GM12878 (cell line): ENCODE measurements at regions not wholly inside any gene's neighbourhood (a gene's known extent, or its start where the extent isn't known, plus 50 kb on each side); places are given as distances from the start of the nearest gene placed in this dataset.

Experiments
- BCL11A ChIP-seq: IDR thresholded peaks from 2 replicates; pipeline ENCODE4 v1.6.1; 2011; ENCODE audit warnings: low read depth, low read length
- BHLHE40 ChIP-seq, 2 experiments: fragments of 450-650 bp in 1 of 2; IDR thresholded peaks; 2 replicates each; pipeline ENCODE4 v1.6.1; 2011 to 2017; ENCODE audit warnings: low read depth in 2 of 2, borderline replicate concordance in 1 of 2, improper control_type of control experiment in 1 of 2, low read length in 1 of 2, mild to moderate bottlenecking in 1 of 2
- CHD2 ChIP-seq: IDR thresholded peaks from 2 replicates; pipeline ENCODE4 v1.6.1; 2011; ENCODE audit warnings: low read depth, low read length, improper control_type of control experiment, borderline replicate concordance
- EED ChIP-seq: sonication (generic); IDR thresholded peaks from 2 replicates; pipeline ENCODE4 v1.6.1; 2016; ENCODE audit warnings: antibody characterized with exemption, low read depth
- IRF3 ChIP-seq: fragments of 450-650 bp; IDR thresholded peaks from 2 replicates; pipeline ENCODE4 v1.6.1; 2014; ENCODE audit warnings: mild to moderate bottlenecking
- MAX ChIP-seq: IDR thresholded peaks from 2 replicates; pipeline ENCODE4 v1.6.1; 2012; ENCODE audit warnings: low read depth, low read length, improper control_type of control experiment
- MLLT1 ChIP-seq: fragments of 450-650 bp; IDR thresholded peaks from 2 replicates; pipeline ENCODE4 v1.6.1; 2016; ENCODE audit warnings: mild to moderate bottlenecking
- MYC ChIP-seq: IDR thresholded peaks from 2 replicates; pipeline ENCODE4 v1.6.1; 2011; ENCODE audit warnings: mild to moderate bottlenecking, low read length, moderate library complexity, inconsistent platforms; ENCODE audit not compliant: insufficient read depth, insufficient replicate concordance, insufficient read length, severe bottlenecking
- NFXL1 ChIP-seq: fragments of 450-650 bp; IDR thresholded peaks from 2 replicates; pipeline ENCODE4 v1.6.1; 2017; ENCODE audit warnings: antibody characterized with exemption, mild to moderate bottlenecking, borderline replicate concordance
- NR2C1 ChIP-seq: fragments of 450-650 bp; IDR thresholded peaks from 2 replicates; pipeline ENCODE4 v1.6.1; 2017; ENCODE audit warnings: antibody characterized with exemption, mild to moderate bottlenecking, moderate library complexity
- POU2F2 ChIP-seq: IDR thresholded peaks from 3 replicates; pipeline ENCODE4 v1.6.1; 2011; ENCODE audit warnings: low read depth, mild to moderate bottlenecking, low read length, borderline replicate concordance
- PRDM15 ChIP-seq: fragments of 450-650 bp; formaldehyde crosslinking; IDR thresholded peaks from 2 replicates; pipeline ENCODE4 v1.4.0; 2020; ENCODE audit warnings: mild to moderate bottlenecking, moderate library complexity
- REST ChIP-seq: IDR thresholded peaks from 2 replicates; pipeline ENCODE4 v1.6.1; 2012; ENCODE audit warnings: mild to moderate bottlenecking, low read depth, low read length
- SIN3A ChIP-seq: IDR thresholded peaks from 2 replicates; pipeline ENCODE4 v1.6.1; 2012; ENCODE audit warnings: low read depth, low read length, improper control_type of control experiment
- SMAD1 ChIP-seq: fragments of 450-650 bp; IDR thresholded peaks from 2 replicates; pipeline ENCODE4 v1.6.1; 2018; ENCODE audit warnings: mild to moderate bottlenecking, low read depth; ENCODE audit not compliant: partially characterized antibody
- ZBTB4 ChIP-seq: fragments of 450-650 bp; formaldehyde crosslinking; IDR thresholded peaks from 2 replicates; pipeline ENCODE4 v1.4.0; 2022; ENCODE audit warnings: mild to moderate bottlenecking, moderate library complexity
- ZNF622 ChIP-seq: fragments of 450-650 bp; IDR thresholded peaks from 2 replicates; pipeline ENCODE4 v1.6.1; 2017; ENCODE audit warnings: mild to moderate bottlenecking, inconsistent platforms

GRCh38 chr2:9697909-9698308 lies 67.1 kb upstream of the YWHAQ start (continued):
- TF ChIP-seq REST (no peak), CHD2 (0 out of 2 replicates have a peak, but pooled peaks have one; percentile 15), ZNF622 (no peak), ZBTB4 (CRISPR knock-in tag) (no peak), BHLHE40 (IDR thresholded peaks at IDR 0.05; ENCODE audit: borderline replicate concordance in 1 of 2, low read depth in 2 of 2, low read length in 1 of 2) (peak in 1 of 2 experiments; percentile 19; a peak in 1 of 4 replicates), POU2F2 (no peak), BCL11A (no peak), MLLT1 (peak; percentile 74), EED (no peak), IRF3 (no peak), MYC (no peak), NR2C1 (no peak; the same call in 1 of the 2 replicates), NFXL1 (no peak), SMAD1 (no peak), SIN3A (no peak), MAX (no peak), PRDM15 (CRISPR knock-in tag) (no peak)
